ENCODE measurements at regions not wholly inside any gene's neighbourhood (a gene's known extent, or its start where the extent isn't known, plus 50 kb on each side); places are given as distances from the start of the nearest gene placed in this dataset.
"Not testable (repeated sequence)": the region's sequence is repeated elsewhere in the genome, so short reads cannot be mapped to it uniquely, and the experiment has no call there.

GRCh38 chr4:164343472-164343976 lies 410.4 kb upstream of the SMIM31 start:
- DNase-seq, result no peak

- DNase-seq, result no peak
Measured at GRCh38 chr4:164345756-164346155, 408.2 kb upstream of the SMIM31 start.

- no peak for DNase-seq
Measured at GRCh38 chr4:164350061-164350460, 403.9 kb upstream of the SMIM31 start.

- not testable (repeated sequence) for DNase-seq
Measured at GRCh38 chr4:164350716-164351115, 403.2 kb upstream of the SMIM31 start.

- no peak for DNase-seq
Measured at GRCh38 chr4:164357957-164358356, 396.0 kb upstream of the SMIM31 start.

GRCh38 chr4:164358400-164358799 lies 395.5 kb upstream of the SMIM31 start:
- DNase-seq, result no peak

GRCh38 chr4:164359881-164360280 lies 394.1 kb upstream of the SMIM31 start:
- no peak for DNase-seq

- DNase-seq, result no peak
Measured at GRCh38 chr4:164368894-164369293, 385.0 kb upstream of the SMIM31 start.

GRCh38 chr4:164373021-164373420 lies 380.9 kb upstream of the SMIM31 start:
- DNase-seq, result no peak

GRCh38 chr4:164377277-164377676 lies 376.7 kb upstream of the SMIM31 start:
- DNase-seq, result no peak

GRCh38 chr4:164378361-164378760 lies 375.6 kb upstream of the SMIM31 start:
- DNase-seq, result no peak

- DNase-seq, result no peak
Measured at GRCh38 chr4:164379694-164380093, 374.2 kb upstream of the SMIM31 start.

- no peak for DNase-seq
Measured at GRCh38 chr4:164381859-164382258, 372.1 kb upstream of the SMIM31 start.

GRCh38 chr4:164383058-164383357 lies 370.9 kb upstream of the SMIM31 start:
- no peak for DNase-seq

GRCh38 chr4:164383358-164384220 lies 370.3 kb upstream of the SMIM31 start:
- peak; percentile 16 to 22 for DNase-seq

GRCh38 chr4:164384416-164384815 lies 369.5 kb upstream of the SMIM31 start:
- DNase-seq, result no peak

GRCh38 chr4:164396439-164396838 lies 357.5 kb upstream of the SMIM31 start:
- DNase-seq, result no peak

GRCh38 chr4:164402554-164402953 lies 351.4 kb upstream of the SMIM31 start:
- no peak for DNase-seq

- no peak for DNase-seq
Measured at GRCh38 chr4:164405774-164406173, 348.2 kb upstream of the SMIM31 start.

- no peak for DNase-seq
Measured at GRCh38 chr4:164408831-164409230, 345.1 kb upstream of the SMIM31 start.

- DNase-seq, result no peak
Measured at GRCh38 chr4:164410401-164410800, 343.5 kb upstream of the SMIM31 start.

- no peak for DNase-seq
Measured at GRCh38 chr4:164412246-164412645, 341.7 kb upstream of the SMIM31 start.

GRCh38 chr4:164413743-164414142 lies 340.2 kb upstream of the SMIM31 start:
- DNase-seq, result no peak

- DNase-seq, result no peak
Measured at GRCh38 chr4:164423819-164424218, 330.1 kb upstream of the SMIM31 start.

- DNase-seq, result no peak
Measured at GRCh38 chr4:164424846-164425245, 329.1 kb upstream of the SMIM31 start.
